HG03196 (cell line): ENCODE measurements at regions not wholly inside any gene's neighbourhood (a gene's known extent, or its start where the extent isn't known, plus 50 kb on each side); places are given as distances from the start of the nearest gene placed in this dataset.

Experiments used
- ATAC-seq: cut with Tn5 transposase; IDR thresholded peaks from one replicate; pipeline ENCODE4 v1.9.1; 2021; ENCODE audit not compliant: unreplicated experiment

GRCh38 chr18:38944446-38945024, 1378.9 kb upstream of the CELF4 start:
- no peak for ATAC-seq

- ATAC-seq: no peak
Observed at GRCh38 chr18:38941711-38942561, 1376.3 kb upstream of the CELF4 start.

DNA sequence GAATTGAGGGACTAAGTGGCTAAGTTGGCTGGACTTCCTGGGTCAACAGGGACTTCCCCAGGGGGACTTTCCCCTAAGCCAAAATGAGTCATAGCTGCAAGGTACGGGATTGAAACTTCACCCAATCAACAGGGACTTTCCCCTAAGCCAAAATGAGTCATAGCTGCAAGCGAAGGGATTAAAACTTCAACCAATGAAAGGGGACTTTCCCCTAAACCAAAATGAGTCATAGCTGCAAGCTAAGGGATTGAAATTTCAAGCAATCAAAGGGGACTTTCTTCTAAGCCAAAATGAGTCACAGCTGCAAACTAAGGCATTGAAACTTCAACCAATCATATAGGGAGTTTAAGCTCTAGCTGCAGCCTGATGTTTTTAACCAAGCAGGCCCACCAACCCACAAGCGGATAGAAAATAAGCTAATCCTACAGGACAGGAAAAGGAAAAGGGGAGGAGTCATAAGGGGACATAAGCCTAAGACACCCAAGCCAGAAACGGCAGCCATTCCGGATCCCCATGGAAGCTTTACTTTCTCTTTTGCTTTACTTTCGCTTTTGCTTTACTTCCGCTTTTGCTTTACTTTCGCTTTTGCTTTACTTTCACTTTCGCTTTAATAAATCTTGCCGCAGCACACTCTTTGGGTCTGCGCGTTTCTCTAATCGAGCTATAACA, 1375.4 kb upstream of the CELF4 start:
- peak; percentile 90 for ATAC-seq

- peak; percentile 20 for ATAC-seq
Observed at GRCh38 chr18:38940475-38940862, 1374.9 kb upstream of the CELF4 start.

DNA sequence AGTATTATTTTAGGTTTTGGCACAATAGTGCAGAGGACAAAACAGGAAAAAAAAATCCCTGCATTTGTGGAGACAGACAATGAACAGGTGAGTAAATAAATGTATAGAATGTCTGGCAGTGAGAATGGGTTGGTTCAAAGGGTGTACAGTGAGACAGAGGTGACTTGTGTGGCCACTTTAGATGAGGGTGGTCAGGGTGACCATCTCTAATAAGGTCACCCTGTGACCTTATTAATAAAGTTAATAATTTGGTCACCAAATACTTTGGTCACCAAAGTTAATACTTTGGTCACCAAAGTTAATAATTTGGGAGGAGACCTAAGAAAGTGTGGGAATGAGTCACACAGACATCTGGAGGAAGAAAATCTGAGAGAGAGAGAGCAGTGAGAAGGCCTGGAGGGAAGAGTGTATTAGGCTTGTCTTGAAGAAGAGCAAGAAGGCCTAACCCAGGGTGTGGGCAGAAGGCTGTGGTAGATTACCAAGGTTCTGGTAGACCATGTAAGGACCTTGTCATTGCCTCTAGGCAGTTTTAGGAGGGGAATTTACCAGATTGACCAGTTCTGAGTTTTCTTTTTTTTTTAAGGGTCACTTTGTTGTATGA, 1368.4 kb upstream of the CELF4 start:
- peak; percentile 86 for ATAC-seq

DNA sequence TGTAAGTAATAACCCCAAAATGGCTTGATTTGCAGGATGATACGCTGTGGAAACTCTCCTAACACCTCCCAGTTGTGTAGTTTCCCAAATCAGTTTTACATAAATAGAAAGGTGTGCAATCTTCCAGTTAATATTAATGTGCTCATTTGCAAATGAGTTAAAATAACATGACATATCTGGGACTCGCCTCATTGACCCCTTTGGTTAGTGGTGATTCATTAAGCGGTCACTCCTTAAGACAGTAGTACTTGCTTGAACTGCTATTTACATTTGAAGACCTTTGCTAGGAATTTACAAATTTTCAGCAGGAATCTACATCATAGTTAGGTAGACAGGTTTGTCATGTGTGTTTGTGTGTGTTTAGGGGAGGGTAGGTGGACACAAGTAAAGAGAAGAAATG, 1367.7 kb upstream of the CELF4 start:
- peak; percentile 62 for ATAC-seq

GRCh38 chr18:38932752-38933151, 1367.2 kb upstream of the CELF4 start:
- ATAC-seq: peak; percentile 50

- no peak for ATAC-seq
Observed at GRCh38 chr18:38931754-38932050, 1366.1 kb upstream of the CELF4 start.

DNA sequence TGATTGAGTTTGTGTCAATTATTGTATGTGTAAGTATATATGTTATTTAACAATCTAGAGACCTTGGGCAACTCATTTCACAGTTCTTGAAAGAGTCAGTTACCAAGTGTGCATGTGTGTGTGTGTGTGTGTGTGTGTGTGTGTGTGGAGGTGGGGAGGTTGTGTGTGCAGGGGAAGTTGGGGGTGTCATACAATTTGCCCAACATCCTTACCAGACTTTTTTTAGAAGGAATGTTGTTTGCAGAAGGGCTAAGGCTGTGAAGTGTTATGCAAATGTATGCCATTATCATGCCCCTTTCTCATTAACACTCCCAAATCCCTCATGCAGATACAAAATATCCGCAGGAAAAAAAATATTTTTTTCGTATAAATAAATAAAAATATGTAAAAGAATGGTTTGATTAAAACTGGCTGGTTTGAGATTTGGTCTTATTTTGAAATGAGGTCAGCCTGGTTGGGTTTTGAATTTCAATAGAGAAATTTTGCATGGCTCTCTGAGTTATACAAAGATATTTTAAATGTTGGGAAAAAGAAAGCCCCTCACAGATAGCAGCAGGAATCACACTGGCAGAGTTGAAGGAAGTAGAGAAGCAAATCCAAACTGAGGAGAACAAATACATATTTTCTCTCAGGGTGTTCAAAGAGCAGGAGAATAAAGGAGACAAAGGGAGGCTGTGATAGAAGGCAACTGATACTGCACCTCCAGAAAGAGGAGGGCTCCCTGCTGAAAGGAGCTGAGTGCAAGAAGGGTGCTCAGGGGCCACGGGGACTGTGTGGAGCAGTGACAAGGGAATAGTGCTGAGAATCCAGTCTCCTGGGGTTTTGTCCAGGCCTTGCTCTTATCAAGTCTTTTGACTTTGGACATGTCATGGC, 1365.5 kb upstream of the CELF4 start:
- no peak for ATAC-seq

- no peak for ATAC-seq
Observed at GRCh38 chr18:38923540-38923939, 1357.9 kb upstream of the CELF4 start.

GRCh38 chr18:38923126-38923525, 1357.5 kb upstream of the CELF4 start:
- no peak for ATAC-seq

DNA sequence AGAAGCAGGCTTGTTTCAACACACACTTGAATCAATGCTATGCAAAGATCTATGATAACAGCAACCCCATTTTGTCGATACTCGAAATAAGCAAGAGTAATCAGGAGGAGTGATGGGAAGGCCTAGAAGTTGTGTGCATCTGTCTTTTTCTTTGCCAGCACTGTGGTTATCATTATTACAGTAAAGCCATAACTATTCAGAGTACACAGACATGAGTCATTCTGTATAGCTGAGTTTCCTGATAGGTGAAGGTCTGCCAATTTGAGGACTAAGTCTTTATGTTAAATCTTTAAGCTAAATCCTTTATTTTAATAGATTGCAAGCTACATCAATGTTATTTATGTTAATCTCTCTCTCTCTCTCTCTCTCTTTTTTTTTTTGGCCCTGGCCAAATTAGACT, 1344.4 kb upstream of the CELF4 start:
- no peak for ATAC-seq

- ATAC-seq: no peak
Observed at GRCh38 chr18:38902796-38903195, 1337.2 kb upstream of the CELF4 start.

GRCh38 chr18:38900445-38900844, 1334.8 kb upstream of the CELF4 start:
- ATAC-seq: no peak

- no peak for ATAC-seq
Observed at GRCh38 chr18:38900031-38900430, 1334.4 kb upstream of the CELF4 start.

DNA sequence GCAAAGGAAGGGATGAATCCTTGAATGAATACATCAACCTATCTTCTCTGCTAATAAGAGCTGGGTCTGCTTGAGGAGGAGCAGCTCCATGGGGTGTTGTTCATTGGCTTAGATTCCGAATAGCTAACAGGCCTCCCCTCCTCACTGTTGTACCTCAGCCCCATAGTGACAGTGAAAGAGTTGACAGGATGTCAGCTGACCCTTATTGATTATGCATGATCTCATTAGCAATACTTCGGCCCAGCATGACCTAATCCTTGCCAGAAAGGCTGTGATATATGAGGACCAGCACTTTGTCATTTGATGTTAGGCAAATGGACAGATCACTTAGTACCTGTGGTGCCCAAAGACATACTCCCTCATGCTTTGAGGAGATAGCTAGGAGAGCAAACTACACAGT, 1333.7 kb upstream of the CELF4 start:
- ATAC-seq: no peak

- ATAC-seq: no peak
Observed at GRCh38 chr18:38898167-38898566, 1332.6 kb upstream of the CELF4 start.

- ATAC-seq: no peak
Observed at GRCh38 chr18:38895560-38895959, 1330.0 kb upstream of the CELF4 start.

DNA sequence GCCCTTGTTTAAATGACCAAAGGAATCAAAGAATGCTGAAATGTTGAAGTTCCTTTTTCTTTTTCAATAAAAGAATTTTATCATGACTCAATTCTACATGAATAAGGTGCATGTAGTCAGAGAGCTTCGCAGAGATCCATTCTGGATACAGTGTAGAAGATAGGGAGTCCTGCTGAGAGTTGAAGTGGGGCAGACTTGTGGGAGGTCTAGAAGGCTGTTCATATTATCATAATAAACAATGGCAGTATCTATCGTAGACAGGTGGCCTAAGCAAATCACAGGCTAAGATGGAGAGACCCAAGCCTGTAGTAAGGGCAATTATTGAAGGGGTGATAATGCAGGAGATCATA, 1322.0 kb upstream of the CELF4 start:
- no peak for ATAC-seq

GRCh38 chr18:38886861-38887670, 1321.5 kb upstream of the CELF4 start:
- ATAC-seq: no peak
